AG04450 (cell line): ENCODE measurements at regions not wholly inside any gene's neighbourhood (a gene's known extent, or its start where the extent isn't known, plus 50 kb on each side); places are given as distances from the start of the nearest gene placed in this dataset.

Source experiments
- CTCF ChIA-PET: fragments of 300-600, 350-600 bp; formaldehyde crosslinking; extraction: SDS; loops from one replicate; lab custom pipeline; 2022; ENCODE audit warnings: antibody characterized with exemption, inconsistent platforms; lab: Charles Lee
- POLR2A ChIA-PET: fragments of 350-600 bp; formaldehyde crosslinking; extraction: SDS; loops from one replicate; lab custom pipeline; 2021; ENCODE audit warnings: antibody characterized with exemption, inconsistent platforms; lab: Yijun Ruan, JAX
- DNase-seq: peaks from one replicate; pipeline ENCODE4 v3.0.0-alpha.2; 2011; ENCODE audit warnings: low read depth, low spot score
- H3K27ac ChIP-seq: one replicate; pipeline ENCODE4 v1.5.1; 2012; ENCODE audit warnings: low read depth, low read length, control low read depth
- H3K27me3 ChIP-seq: one replicate; pipeline ENCODE4 v1.6.0; 2012; ENCODE audit warnings: low read length; ENCODE audit not compliant: control insufficient read depth, insufficient read depth
- H3K4me3 ChIP-seq: 2 replicates; pipeline ENCODE4 v1.5.1; 2011; ENCODE audit warnings: mild to moderate bottlenecking, low read depth, low read length, control low read depth
- H3K9me3 ChIP-seq: 2 replicates; pipeline ENCODE4 v1.5.1; 2012; ENCODE audit warnings: low read length; ENCODE audit not compliant: control insufficient read depth, insufficient read depth
- CTCF ChIP-seq: IDR thresholded peaks from 2 replicates; pipeline ENCODE4 v1.5.1; 2011; ENCODE audit warnings: low read depth, low read length, control low read depth, inconsistent platforms

DNA sequence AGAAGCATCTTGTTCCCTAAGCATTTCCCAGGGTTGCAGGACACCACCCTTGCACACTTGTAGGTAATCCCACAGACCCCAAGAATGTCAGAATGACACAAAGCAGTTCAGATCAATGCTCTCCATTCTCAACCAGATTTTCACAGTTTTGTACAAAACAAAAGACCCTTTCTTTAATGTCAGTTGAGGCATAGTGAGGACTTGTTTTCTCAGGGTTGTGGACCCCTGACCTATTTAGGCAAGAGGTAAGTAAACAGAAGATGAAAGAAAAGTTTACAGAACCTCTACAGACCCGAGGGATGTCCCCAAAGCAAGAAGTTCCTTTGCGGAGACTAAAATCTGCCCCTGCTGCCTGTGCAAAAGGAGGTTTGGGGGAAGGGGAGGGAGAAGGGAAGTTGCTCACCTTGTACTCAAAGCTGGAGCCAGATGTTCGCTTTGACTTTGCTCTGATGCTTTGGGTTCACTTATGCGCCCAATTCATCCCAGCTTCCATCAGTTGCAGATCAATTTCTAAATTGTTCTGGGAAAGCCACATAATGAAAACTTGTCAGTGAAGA, 635.4 kb downstream of the EPHA4 start:
- no peak for DNase-seq
- Histone ChIP-seq H3K4me3 (no peak overlapping the region), H3K9me3 (peaks cover 3% of the 10 kb centered on the region; the same call in 1 of the 2 replicates), H3K27ac (no peak overlapping the region), H3K27me3 (peaks cover 2% of the 10 kb centered on the region)
- no peak for TF ChIP-seq CTCF
- ChIA-PET POLR2A (no interaction called here), CTCF (no interaction called here)

DNA sequence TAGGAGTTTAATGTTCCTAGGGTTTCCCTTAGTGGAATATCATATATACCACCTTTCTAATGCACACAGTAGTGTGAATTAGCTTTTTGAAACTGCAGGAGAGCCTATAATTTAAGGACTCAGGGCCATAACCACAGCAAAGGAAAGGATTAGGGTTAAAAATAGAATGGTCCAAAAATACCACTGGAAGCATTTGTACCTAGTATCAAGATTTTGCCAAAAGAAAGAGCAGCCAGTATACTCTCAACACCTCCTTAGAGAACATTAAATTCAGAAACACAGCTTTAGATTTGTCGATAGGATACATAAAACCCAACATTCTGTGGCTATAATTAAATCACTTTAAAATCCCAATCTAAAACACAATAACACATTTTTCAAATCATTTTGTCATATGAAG, 634.9 kb downstream of the EPHA4 start:
- Histone ChIP-seq H3K4me3 (no peak overlapping the region), H3K27me3 (peaks cover 2% of the 10 kb centered on the region), H3K9me3 (peaks cover 3% of the 10 kb centered on the region; the same call in 1 of the 2 replicates), H3K27ac (no peak overlapping the region)
- no peak for TF ChIP-seq CTCF
- no peak for DNase-seq
- ChIA-PET POLR2A (no interaction called here), CTCF (no interaction called here)

GRCh38 chr2:220940646-220941045, 631.5 kb downstream of the EPHA4 start:
- Histone ChIP-seq H3K27me3 (peaks cover 2% of the 10 kb centered on the region), H3K4me3 (no peak overlapping the region), H3K27ac (no peak overlapping the region), H3K9me3 (peaks cover 3% of the 10 kb centered on the region; the same call in 1 of the 2 replicates)
- POLR2A ChIA-PET: no interaction called here
- CTCF ChIA-PET: no interaction called here
- no peak for DNase-seq
- no peak for TF ChIP-seq CTCF

DNA sequence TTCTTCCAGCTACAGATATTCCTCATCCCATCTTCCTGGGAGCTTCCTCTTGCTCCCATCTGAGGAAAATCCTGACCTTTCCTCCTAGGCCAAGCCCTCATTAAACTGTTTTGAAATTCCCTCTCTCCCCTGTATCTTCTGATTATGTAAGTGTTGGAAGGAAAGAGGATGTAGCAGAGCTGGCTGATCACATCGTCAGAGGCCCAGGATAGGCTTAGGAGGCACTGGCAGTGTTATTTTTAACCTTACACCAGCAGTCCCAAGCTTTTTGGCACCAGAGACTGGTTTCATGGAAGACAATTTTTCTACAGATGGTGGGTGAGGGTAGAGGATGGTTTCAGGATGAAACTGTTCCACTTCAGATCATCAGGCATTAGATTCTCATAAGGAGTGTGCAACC, 630.4 kb downstream of the EPHA4 start:
- ChIA-PET POLR2A (no interaction called here), CTCF (no interaction called here)
- Histone ChIP-seq H3K27ac (no peak overlapping the region), H3K27me3 (peaks cover 2% of the 10 kb centered on the region), H3K4me3 (no peak overlapping the region), H3K9me3 (peaks cover 3% of the 10 kb centered on the region; the same call in 1 of the 2 replicates)
- TF ChIP-seq CTCF: no peak
- DNase-seq: no peak

GRCh38 chr2:220946552-220946951, 625.6 kb downstream of the EPHA4 start:
- POLR2A ChIA-PET: interaction anchor here (0.7 kb wide), 1 partner anchor 433 kb away, joined by 3 read pairs; no protein-coding TSS in a partner anchor
- no peak for TF ChIP-seq CTCF
- Histone ChIP-seq H3K4me3 (no peak overlapping the region), H3K27ac (no peak overlapping the region), H3K27me3 (peaks cover under 1% of the 10 kb centered on the region), H3K9me3 (no peaks in the 10 kb centered on the region)
- CTCF ChIA-PET: interaction anchor here (0.7 kb wide), 1 partner anchor 25 kb away, joined by 4 read pairs; no protein-coding TSS in a partner anchor
- DNase-seq: no peak
